ENCODE measurements at regions not wholly inside any gene's neighbourhood (a gene's known extent, or its start where the extent isn't known, plus 50 kb on each side); places are given as distances from the start of the nearest gene placed in this dataset.

GRCh38 chr10:121115154-121115553 is 264.0 kb downstream of the WDR11 start:
- no peak for DNase-seq
- Histone ChIP-seq H3K4me2 (replicated peaks; ENCODE audit: low read depth, low read length, poor library complexity, severe bottlenecking) (no peak overlapping the region), H4K20me1 (ENCODE audit: control insufficient read depth, insufficient read depth, low read length, poor library complexity, severe bottlenecking) (no peaks in the 10 kb centered on the region), H3K4me1 (ENCODE audit: control insufficient read depth in 2 of 2, insufficient read depth in 2 of 2, low read length in 2 of 2) (no peaks in the 10 kb centered on the region), H2AFZ (ENCODE audit: insufficient read depth, low read depth, low read length, poor library complexity, severe bottlenecking) (no peak overlapping the region), H3K27me3 (replicated peaks in 1 of 4; ENCODE audit: control extremely low read depth in 1 of 4, control insufficient read depth in 3 of 4, insufficient read depth in 4 of 4, low read length in 3 of 4) (no peaks in the 10 kb centered on the region), H3K9ac (ENCODE audit: low read length) (no peak overlapping the region), H3K79me2 (ENCODE audit: control insufficient read depth, insufficient read depth, low read length) (no peaks in the 10 kb centered on the region), H3K36me3 (replicated peaks in 1 of 2; ENCODE audit: control extremely low read depth in 1 of 2, control insufficient read depth in 1 of 2, extremely low read depth in 1 of 2, insufficient read depth in 2 of 2, low read length in 1 of 2) (no peaks in the 10 kb centered on the region), H3K27ac (ENCODE audit: low read length in 2 of 2) (no peak overlapping the region), H3K4me3 (ENCODE audit: control extremely low read depth in 1 of 5, extremely low read depth in 1 of 5, insufficient read depth in 1 of 5, low read depth in 2 of 5, low read length in 4 of 5) (no peak overlapping the region), H3K9me3 (ENCODE audit: control extremely low read depth in 1 of 3, control insufficient read depth in 2 of 3, insufficient read depth in 1 of 3, low read length in 2 of 3) (no peaks in the 10 kb centered on the region)
- intact Hi-C loops (cut with micrococcal nuclease), result no loop called here
- TF ChIP-seq CTCF (IDR thresholded peaks at IDR 0.05) (no peak), EZH2 (IDR thresholded peaks at IDR 0.05; ENCODE audit: borderline replicate concordance, insufficient read depth, low read depth, low read length, poor library complexity, severe bottlenecking) (no peak)
- no CpG with 5 or more reads among the region's 1 CpG for WGBS (ENCODE audit: insufficient coverage)
- ATAC-seq (ENCODE audit: low read depth), result no peak
- H3K4me3 Mint-ChIP-seq, result no peak overlapping the region
- ChIA-PET POLR2A (no interaction called here), CTCF (no interaction called here)
- peaks cover 3% of the 10 kb centered on the region for H3K27me3 Mint-ChIP-seq
- no peaks in the 10 kb centered on the region for H3K4me1 Mint-ChIP-seq
- H3K27ac Mint-ChIP-seq, result no peak overlapping the region
- H3K9me3 Mint-ChIP-seq (ENCODE audit: insufficient read depth), result no peaks in the 10 kb centered on the region

DNA sequence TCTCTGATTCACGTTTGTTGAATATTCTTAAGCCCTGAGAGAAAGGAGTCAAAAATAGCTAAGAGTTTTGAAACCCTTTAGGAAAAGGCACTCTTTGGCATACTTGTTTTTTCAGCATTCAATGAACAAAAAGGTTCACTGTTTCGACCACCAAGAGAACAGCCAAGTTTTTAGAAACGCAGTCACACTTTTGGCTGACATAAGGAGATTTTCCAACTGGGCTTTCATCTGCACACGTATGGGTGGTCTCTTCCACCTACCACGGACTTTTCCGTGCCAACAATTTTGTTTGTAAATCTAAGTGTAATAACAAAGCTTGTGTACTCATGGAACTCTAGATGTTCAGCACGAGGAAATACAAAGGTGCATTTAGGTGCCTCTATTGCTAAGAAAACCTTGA is 270.3 kb downstream of the WDR11 start:
- no peak overlapping the region for H3K4me3 ChIP-seq (ENCODE audit: control extremely low read depth in 1 of 5, extremely low read depth in 1 of 5, insufficient read depth in 1 of 5, low read depth in 2 of 5, low read length in 4 of 5)
- POLR2A ChIA-PET, result no interaction called here

More for the DNA sequence above, 270.3 kb downstream of the WDR11 start:
- no peak overlapping the region for H3K4me2 ChIP-seq (replicated peaks; ENCODE audit: low read depth, low read length, poor library complexity, severe bottlenecking)
- no peak overlapping the region for H2AFZ ChIP-seq (ENCODE audit: insufficient read depth, low read depth, low read length, poor library complexity, severe bottlenecking)
- 91% methylated on average over 4 of the region's 7 CpGs for WGBS (ENCODE audit: insufficient coverage)
- no peaks in the 10 kb centered on the region for H3K27me3 Mint-ChIP-seq
- no peak overlapping the region for H3K9ac ChIP-seq (ENCODE audit: low read length)
- intact Hi-C loops (cut with micrococcal nuclease), result no loop called here
- H3K4me1 ChIP-seq (ENCODE audit: control insufficient read depth in 2 of 2, insufficient read depth in 2 of 2, low read length in 2 of 2), result no peaks in the 10 kb centered on the region
- H4K20me1 ChIP-seq (ENCODE audit: control insufficient read depth, insufficient read depth, low read length, poor library complexity, severe bottlenecking), result no peaks in the 10 kb centered on the region
- DNase-seq, result no peak
- no peak overlapping the region for H3K27ac ChIP-seq (ENCODE audit: low read length in 2 of 2)
- no peaks in the 10 kb centered on the region for H3K4me1 Mint-ChIP-seq
- CTCF ChIA-PET, result no interaction called here
- H3K27me3 ChIP-seq (replicated peaks in 1 of 4; ENCODE audit: control extremely low read depth in 1 of 4, control insufficient read depth in 3 of 4, insufficient read depth in 4 of 4, low read length in 3 of 4), result no peaks in the 10 kb centered on the region
- no peak overlapping the region for H3K4me3 Mint-ChIP-seq
- ATAC-seq (ENCODE audit: low read depth), result no peak
- H3K9me3 ChIP-seq (ENCODE audit: control extremely low read depth in 1 of 3, control insufficient read depth in 2 of 3, insufficient read depth in 1 of 3, low read length in 2 of 3), result peaks cover 0 to 4% (median 0%) of the 10 kb centered on the region in 3 donors
- TF ChIP-seq EZH2 (IDR thresholded peaks at IDR 0.05; ENCODE audit: borderline replicate concordance, insufficient read depth, low read depth, low read length, poor library complexity, severe bottlenecking) (no peak), CTCF (IDR thresholded peaks at IDR 0.05) (no peak)
- no peak overlapping the region for H3K27ac Mint-ChIP-seq
- no peaks in the 10 kb centered on the region for H3K9me3 Mint-ChIP-seq (ENCODE audit: insufficient read depth)
- no peaks in the 10 kb centered on the region for H3K79me2 ChIP-seq (ENCODE audit: control insufficient read depth, insufficient read depth, low read length)
- no peaks in the 10 kb centered on the region for H3K36me3 ChIP-seq (replicated peaks in 1 of 2; ENCODE audit: control extremely low read depth in 1 of 2, control insufficient read depth in 1 of 2, extremely low read depth in 1 of 2, insufficient read depth in 2 of 2, low read length in 1 of 2)

Measured in B cell (primary cell).